ENCODE measurements at regions not wholly inside any gene's neighbourhood (a gene's known extent, or its start where the extent isn't known, plus 50 kb on each side); places are given as distances from the start of the nearest gene placed in this dataset.

DNA sequence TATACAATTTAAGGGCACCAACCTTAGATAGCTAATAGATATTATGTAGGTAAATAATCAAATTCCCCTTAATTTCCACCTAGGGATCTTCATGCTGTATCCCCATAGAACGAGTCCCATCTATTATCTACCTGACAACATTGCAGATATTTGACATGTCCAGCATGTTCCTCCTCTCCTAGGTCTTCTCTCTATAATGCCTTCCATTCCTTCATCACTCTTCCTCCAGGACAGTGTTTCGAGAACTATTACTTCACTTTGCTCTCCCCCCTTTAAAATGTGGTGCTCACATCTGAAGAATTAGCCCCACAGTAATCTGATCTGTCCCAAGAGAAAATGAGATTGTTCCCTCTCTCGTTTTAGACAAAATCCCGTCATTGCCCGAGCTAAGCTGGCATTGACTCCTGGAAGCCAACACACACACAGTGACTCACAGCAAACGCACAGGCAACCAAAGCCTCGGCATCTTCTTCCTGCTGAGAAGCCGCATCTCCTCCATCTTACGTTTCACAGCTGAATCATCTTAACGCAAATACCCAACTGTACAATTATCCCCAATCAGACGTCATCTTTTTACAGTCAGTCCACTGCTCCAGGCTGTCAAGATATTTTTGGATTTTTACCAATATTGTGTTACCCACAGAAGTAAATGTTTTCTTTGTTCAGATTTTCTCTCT is 162.9 kb upstream of the AGAP1 start (continued):
- TF ChIP-seq, protein P1, sequence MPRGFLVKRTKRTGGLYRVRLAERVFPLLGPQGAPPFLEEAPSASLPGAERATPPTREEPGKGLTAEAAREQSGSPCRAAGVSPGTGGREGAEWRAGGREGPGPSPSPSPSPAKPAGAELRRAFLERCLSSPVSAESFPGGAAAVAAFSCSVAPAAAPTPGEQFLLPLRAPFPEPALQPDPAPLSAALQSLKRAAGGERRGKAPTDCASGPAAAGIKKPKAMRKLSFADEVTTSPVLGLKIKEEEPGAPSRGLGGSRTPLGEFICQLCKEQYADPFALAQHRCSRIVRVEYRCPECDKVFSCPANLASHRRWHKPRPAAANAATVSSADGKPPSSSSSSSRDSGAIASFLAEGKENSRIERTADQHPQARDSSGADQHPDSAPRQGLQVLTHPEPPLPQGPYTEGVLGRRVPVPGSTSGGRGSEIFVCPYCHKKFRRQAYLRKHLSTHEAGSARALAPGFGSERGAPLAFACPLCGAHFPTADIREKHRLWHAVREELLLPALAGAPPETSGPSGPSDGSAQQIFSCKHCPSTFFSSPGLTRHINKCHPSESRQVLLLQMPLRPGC (tag by site-specific recombination; IDR thresholded peaks at IDR 0.05): peak; percentile 98
- TF ChIP-seq ZNF16 (tag by site-specific recombination; IDR thresholded peaks at IDR 0.05; ENCODE audit: low read depth): no peak
- TF ChIP-seq, protein P2, sequence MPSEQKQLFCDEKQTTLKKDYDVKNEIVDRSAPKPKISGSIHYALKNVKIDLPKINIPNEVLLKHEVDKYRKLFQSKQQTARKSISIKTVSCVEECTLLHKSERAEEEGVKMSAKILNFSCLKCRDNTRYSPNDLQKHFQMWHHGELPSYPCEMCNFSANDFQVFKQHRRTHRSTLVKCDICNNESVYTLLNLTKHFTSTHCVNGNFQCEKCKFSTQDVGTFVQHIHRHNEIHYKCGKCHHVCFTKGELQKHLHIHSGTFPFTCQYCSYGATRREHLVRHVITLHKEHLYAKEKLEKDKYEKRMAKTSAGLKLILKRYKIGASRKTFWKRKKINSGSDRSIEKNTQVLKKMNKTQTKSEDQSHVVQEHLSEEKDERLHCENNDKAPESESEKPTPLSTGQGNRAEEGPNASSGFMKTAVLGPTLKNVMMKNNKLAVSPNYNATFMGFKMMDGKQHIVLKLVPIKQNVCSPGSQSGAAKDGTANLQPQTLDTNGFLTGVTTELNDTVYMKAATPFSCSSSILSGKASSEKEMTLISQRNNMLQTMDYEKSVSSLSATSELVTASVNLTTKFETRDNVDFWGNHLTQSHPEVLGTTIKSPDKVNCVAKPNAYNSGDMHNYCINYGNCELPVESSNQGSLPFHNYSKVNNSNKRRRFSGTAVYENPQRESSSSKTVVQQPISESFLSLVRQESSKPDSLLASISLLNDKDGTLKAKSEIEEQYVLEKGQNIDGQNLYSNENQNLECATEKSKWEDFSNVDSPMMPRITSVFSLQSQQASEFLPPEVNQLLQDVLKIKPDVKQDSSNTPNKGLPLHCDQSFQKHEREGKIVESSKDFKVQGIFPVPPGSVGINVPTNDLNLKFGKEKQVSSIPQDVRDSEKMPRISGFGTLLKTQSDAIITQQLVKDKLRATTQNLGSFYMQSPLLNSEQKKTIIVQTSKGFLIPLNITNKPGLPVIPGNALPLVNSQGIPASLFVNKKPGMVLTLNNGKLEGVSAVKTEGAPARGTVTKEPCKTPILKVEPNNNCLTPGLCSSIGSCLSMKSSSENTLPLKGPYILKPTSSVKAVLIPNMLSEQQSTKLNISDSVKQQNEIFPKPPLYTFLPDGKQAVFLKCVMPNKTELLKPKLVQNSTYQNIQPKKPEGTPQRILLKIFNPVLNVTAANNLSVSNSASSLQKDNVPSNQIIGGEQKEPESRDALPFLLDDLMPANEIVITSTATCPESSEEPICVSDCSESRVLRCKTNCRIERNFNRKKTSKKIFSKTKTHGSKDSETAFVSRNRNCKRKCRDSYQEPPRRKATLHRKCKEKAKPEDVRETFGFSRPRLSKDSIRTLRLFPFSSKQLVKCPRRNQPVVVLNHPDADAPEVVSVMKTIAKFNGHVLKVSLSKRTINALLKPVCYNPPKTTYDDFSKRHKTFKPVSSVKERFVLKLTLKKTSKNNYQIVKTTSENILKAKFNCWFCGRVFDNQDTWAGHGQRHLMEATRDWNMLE (tag by site-specific recombination; conservative IDR thresholded peaks at IDR 0.05; ENCODE audit: low read depth): peak; percentile 32; the same call in 1 of the 2 replicates
- TF ChIP-seq, protein P3, sequence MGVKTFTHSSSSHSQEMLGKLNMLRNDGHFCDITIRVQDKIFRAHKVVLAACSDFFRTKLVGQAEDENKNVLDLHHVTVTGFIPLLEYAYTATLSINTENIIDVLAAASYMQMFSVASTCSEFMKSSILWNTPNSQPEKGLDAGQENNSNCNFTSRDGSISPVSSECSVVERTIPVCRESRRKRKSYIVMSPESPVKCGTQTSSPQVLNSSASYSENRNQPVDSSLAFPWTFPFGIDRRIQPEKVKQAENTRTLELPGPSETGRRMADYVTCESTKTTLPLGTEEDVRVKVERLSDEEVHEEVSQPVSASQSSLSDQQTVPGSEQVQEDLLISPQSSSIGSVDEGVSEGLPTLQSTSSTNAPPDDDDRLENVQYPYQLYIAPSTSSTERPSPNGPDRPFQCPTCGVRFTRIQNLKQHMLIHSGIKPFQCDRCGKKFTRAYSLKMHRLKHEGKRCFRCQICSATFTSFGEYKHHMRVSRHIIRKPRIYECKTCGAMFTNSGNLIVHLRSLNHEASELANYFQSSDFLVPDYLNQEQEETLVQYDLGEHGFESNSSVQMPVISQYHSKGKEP (tag by site-specific recombination; IDR thresholded peaks at IDR 0.05): no peak
- TF ChIP-seq ZFP41 (tag by site-specific recombination; IDR thresholded peaks at IDR 0.05; ENCODE audit: borderline replicate concordance): no peak
- no peak for TF ChIP-seq ZNF121 (tag by site-specific recombination; IDR thresholded peaks at IDR 0.05)
- no peak for TF ChIP-seq ZNF677 (tag by site-specific recombination; IDR thresholded peaks at IDR 0.05)
- no peak for TF ChIP-seq ZNF701 (tag by site-specific recombination; IDR thresholded peaks at IDR 0.05)
- TF ChIP-seq, protein P4, sequence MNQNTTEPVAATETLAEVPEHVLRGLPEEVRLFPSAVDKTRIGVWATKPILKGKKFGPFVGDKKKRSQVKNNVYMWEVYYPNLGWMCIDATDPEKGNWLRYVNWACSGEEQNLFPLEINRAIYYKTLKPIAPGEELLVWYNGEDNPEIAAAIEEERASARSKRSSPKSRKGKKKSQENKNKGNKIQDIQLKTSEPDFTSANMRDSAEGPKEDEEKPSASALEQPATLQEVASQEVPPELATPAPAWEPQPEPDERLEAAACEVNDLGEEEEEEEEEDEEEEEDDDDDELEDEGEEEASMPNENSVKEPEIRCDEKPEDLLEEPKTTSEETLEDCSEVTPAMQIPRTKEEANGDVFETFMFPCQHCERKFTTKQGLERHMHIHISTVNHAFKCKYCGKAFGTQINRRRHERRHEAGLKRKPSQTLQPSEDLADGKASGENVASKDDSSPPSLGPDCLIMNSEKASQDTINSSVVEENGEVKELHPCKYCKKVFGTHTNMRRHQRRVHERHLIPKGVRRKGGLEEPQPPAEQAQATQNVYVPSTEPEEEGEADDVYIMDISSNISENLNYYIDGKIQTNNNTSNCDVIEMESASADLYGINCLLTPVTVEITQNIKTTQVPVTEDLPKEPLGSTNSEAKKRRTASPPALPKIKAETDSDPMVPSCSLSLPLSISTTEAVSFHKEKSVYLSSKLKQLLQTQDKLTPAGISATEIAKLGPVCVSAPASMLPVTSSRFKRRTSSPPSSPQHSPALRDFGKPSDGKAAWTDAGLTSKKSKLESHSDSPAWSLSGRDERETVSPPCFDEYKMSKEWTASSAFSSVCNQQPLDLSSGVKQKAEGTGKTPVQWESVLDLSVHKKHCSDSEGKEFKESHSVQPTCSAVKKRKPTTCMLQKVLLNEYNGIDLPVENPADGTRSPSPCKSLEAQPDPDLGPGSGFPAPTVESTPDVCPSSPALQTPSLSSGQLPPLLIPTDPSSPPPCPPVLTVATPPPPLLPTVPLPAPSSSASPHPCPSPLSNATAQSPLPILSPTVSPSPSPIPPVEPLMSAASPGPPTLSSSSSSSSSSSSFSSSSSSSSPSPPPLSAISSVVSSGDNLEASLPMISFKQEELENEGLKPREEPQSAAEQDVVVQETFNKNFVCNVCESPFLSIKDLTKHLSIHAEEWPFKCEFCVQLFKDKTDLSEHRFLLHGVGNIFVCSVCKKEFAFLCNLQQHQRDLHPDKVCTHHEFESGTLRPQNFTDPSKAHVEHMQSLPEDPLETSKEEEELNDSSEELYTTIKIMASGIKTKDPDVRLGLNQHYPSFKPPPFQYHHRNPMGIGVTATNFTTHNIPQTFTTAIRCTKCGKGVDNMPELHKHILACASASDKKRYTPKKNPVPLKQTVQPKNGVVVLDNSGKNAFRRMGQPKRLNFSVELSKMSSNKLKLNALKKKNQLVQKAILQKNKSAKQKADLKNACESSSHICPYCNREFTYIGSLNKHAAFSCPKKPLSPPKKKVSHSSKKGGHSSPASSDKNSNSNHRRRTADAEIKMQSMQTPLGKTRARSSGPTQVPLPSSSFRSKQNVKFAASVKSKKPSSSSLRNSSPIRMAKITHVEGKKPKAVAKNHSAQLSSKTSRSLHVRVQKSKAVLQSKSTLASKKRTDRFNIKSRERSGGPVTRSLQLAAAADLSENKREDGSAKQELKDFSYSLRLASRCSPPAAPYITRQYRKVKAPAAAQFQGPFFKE (tag by site-specific recombination; IDR thresholded peaks at IDR 0.05; ENCODE audit: borderline replicate concordance): no peak
- TF ChIP-seq ZNF302 (tag by site-specific recombination; IDR thresholded peaks at IDR 0.05; ENCODE audit: low read depth): no peak
- TF ChIP-seq, protein P5, sequence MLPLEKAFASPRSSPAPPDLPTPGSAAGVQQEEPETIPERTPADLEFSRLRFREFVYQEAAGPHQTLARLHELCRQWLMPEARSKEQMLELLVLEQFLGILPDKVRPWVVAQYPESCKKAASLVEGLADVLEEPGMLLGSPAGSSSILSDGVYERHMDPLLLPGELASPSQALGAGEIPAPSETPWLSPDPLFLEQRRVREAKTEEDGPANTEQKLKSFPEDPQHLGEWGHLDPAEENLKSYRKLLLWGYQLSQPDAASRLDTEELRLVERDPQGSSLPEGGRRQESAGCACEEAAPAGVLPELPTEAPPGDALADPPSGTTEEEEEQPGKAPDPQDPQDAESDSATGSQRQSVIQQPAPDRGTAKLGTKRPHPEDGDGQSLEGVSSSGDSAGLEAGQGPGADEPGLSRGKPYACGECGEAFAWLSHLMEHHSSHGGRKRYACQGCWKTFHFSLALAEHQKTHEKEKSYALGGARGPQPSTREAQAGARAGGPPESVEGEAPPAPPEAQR (tag by site-specific recombination; IDR thresholded peaks at IDR 0.05): no peak
- TF ChIP-seq ZNF266 (tag by site-specific recombination; IDR thresholded peaks at IDR 0.05; ENCODE audit: low read depth): no peak
- no peak for TF ChIP-seq ZNF132 (tag by site-specific recombination; IDR thresholded peaks at IDR 0.05; ENCODE audit: borderline replicate concordance)
- TF ChIP-seq ZBTB7A (tag by site-specific recombination; IDR thresholded peaks at IDR 0.05; ENCODE audit: low read depth): no peak
- no peak for TF ChIP-seq SP2 (tag by site-specific recombination; IDR thresholded peaks at IDR 0.05)
- TF ChIP-seq TCF7L2 (IDR thresholded peaks at IDR 0.05; ENCODE audit: borderline replicate concordance, low read depth, low read length): no peak
- TF ChIP-seq, protein P6, sequence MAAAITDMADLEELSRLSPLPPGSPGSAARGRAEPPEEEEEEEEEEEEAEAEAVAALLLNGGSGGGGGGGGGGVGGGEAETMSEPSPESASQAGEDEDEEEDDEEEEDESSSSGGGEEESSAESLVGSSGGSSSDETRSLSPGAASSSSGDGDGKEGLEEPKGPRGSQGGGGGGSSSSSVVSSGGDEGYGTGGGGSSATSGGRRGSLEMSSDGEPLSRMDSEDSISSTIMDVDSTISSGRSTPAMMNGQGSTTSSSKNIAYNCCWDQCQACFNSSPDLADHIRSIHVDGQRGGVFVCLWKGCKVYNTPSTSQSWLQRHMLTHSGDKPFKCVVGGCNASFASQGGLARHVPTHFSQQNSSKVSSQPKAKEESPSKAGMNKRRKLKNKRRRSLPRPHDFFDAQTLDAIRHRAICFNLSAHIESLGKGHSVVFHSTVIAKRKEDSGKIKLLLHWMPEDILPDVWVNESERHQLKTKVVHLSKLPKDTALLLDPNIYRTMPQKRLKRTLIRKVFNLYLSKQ (tag by site-specific recombination; IDR thresholded peaks at IDR 0.05; ENCODE audit: borderline replicate concordance): no peak
- peak; percentile 96 for TF ChIP-seq SP7 (tag by site-specific recombination; IDR thresholded peaks at IDR 0.05)
- TF ChIP-seq, protein P7, sequence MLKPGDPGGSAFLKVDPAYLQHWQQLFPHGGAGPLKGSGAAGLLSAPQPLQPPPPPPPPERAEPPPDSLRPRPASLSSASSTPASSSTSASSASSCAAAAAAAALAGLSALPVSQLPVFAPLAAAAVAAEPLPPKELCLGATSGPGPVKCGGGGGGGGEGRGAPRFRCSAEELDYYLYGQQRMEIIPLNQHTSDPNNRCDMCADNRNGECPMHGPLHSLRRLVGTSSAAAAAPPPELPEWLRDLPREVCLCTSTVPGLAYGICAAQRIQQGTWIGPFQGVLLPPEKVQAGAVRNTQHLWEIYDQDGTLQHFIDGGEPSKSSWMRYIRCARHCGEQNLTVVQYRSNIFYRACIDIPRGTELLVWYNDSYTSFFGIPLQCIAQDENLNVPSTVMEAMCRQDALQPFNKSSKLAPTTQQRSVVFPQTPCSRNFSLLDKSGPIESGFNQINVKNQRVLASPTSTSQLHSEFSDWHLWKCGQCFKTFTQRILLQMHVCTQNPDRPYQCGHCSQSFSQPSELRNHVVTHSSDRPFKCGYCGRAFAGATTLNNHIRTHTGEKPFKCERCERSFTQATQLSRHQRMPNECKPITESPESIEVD (tag by site-specific recombination; IDR thresholded peaks at IDR 0.05): no peak

All from HEK293 (cell line).